Neural cell (in vitro differentiated cells): ENCODE measurements at regions not wholly inside any gene's neighbourhood (a gene's known extent, or its start where the extent isn't known, plus 50 kb on each side); places are given as distances from the start of the nearest gene placed in this dataset.

ENCODE experiments used
- H2AFZ ChIP-seq: fragments of 200-600, 300-800 bp; sonication (generic), shearing (Covaris generic); 2 replicates; pipeline ENCODE4 v1.6.0; 2014; ENCODE audit warnings: low read depth, mild to moderate bottlenecking, antibody characterized with exemption, low read length, moderate library complexity
- H3F3A ChIP-seq: fragments of 200-600 bp; shearing (Covaris generic); 2 replicates; pipeline ENCODE4 v1.6.1; 2016; ENCODE audit warnings: mild to moderate bottlenecking, moderate library complexity, mixed read lengths, antibody characterized with exemption, low read length; ENCODE audit not compliant: insufficient read depth, poor library complexity, severe bottlenecking
- H3K27ac ChIP-seq: fragments of 200-600, 300-800 bp; sonication (generic), shearing (Covaris generic); 2 replicates; pipeline ENCODE4 v1.5.1; 2014; ENCODE audit warnings: mild to moderate bottlenecking, low read length, moderate library complexity
- H3K27me3 ChIP-seq: fragments of 300-800, 200-600 bp; sonication (generic), shearing (Covaris generic); 2 replicates; pipeline ENCODE4 v1.6.0; 2014; ENCODE audit warnings: mild to moderate bottlenecking, low read depth, low read length, moderate library complexity; ENCODE audit not compliant: insufficient read depth
- H3K36me3 ChIP-seq: fragments of 300-800, 200-600 bp; sonication (generic), shearing (Covaris generic); 2 replicates; pipeline ENCODE4 v1.5.1; 2014; ENCODE audit warnings: mild to moderate bottlenecking, antibody characterized with exemption, low read length, moderate library complexity; ENCODE audit not compliant: insufficient read depth
- H3K4me2 ChIP-seq: fragments of 300-800, 200-600 bp; sonication (generic), shearing (Covaris generic); 2 replicates; pipeline ENCODE4 v1.6.0; 2014; ENCODE audit warnings: mild to moderate bottlenecking, low read length
- H3K4me3 ChIP-seq: fragments of 300-800, 200-600 bp; sonication (generic), shearing (Covaris generic); 2 replicates; pipeline ENCODE4 v1.5.1; 2014; ENCODE audit warnings: mild to moderate bottlenecking, low read length, moderate library complexity
- H3K79me2 ChIP-seq: fragments of 200-600 bp; shearing (Covaris generic); replicated peaks from 2 replicates; pipeline ENCODE4 v1.6.0; 2014; ENCODE audit warnings: mild to moderate bottlenecking, low read length, moderate library complexity; ENCODE audit not compliant: insufficient read depth
- H3K9ac ChIP-seq: fragments of 300-800, 200-600 bp; sonication (generic), shearing (Covaris generic); 2 replicates; pipeline ENCODE4 v1.6.1; 2016; ENCODE audit warnings: mild to moderate bottlenecking, low read length, mixed read lengths
- H3K9me2 ChIP-seq: fragments of 200-600 bp; shearing (Covaris generic); 2 replicates; pipeline ENCODE4 v1.6.1; 2016; ENCODE audit warnings: mild to moderate bottlenecking, low read length, mixed read lengths; ENCODE audit not compliant: insufficient read depth
- H3K9me3 ChIP-seq: fragments of 200-600, 300-800 bp; sonication (generic), shearing (Covaris generic); 2 replicates; pipeline ENCODE4 v1.6.1; 2016; ENCODE audit warnings: mild to moderate bottlenecking, mixed run types, low read length, moderate library complexity, mixed read lengths
- H4K20me1 ChIP-seq: fragments of 200-600 bp; shearing (Covaris generic); 2 replicates; pipeline ENCODE4 v1.6.1; 2016; ENCODE audit warnings: mild to moderate bottlenecking, mixed run types; ENCODE audit not compliant: insufficient read depth
- EP300 ChIP-seq: fragments of 450-650 bp; conservative IDR thresholded peaks from 2 replicates; pipeline ENCODE4 v1.6.1; 2014; ENCODE audit warnings: antibody characterized with exemption, mild to moderate bottlenecking, moderate library complexity; ENCODE audit not compliant: poor library complexity, severe bottlenecking
- EZH2 ChIP-seq: fragments of 200-600, 300-800 bp; shearing (Covaris generic), sonication (generic); IDR thresholded peaks from 2 replicates; pipeline ENCODE4 v1.6.1; 2014; ENCODE audit warnings: antibody characterized with exemption, low read length, borderline replicate concordance, mild to moderate bottlenecking; ENCODE audit not compliant: insufficient read depth, poor library complexity, severe bottlenecking
- MXI1 ChIP-seq: fragments of 450-650 bp; conservative IDR thresholded peaks from 2 replicates; pipeline ENCODE4 v1.6.1; 2014; ENCODE audit warnings: antibody characterized with exemption, mild to moderate bottlenecking; ENCODE audit not compliant: poor library complexity, severe bottlenecking
- POLR2AphosphoS5 ChIP-seq: IDR thresholded peaks from 2 replicates; pipeline ENCODE4 v1.6.1; 2012
- RAD21 ChIP-seq: fragments of 450-650 bp; conservative IDR thresholded peaks from 2 replicates; pipeline ENCODE4 v1.6.1; 2014; ENCODE audit warnings: antibody characterized with exemption, mild to moderate bottlenecking, moderate library complexity
- SMC3 ChIP-seq: fragments of 450-650 bp; conservative IDR thresholded peaks from 2 replicates; pipeline ENCODE4 v1.6.1; 2014; ENCODE audit warnings: antibody characterized with exemption, mild to moderate bottlenecking, moderate library complexity; ENCODE audit not compliant: poor library complexity
- TAF1 ChIP-seq: IDR thresholded peaks from 2 replicates; pipeline ENCODE4 v1.6.1; 2012; ENCODE audit warnings: low read depth
- TF ChIP-seq, protein P1 (sequence below): IDR thresholded peaks from 2 replicates; pipeline ENCODE4 v1.6.1; 2012; ENCODE audit warnings: borderline replicate concordance
- TF ChIP-seq, protein P2 (sequence below): fragments of 450-650 bp; IDR thresholded peaks from 2 replicates; pipeline ENCODE4 v1.5.1; 2014; ENCODE audit warnings: antibody characterized with exemption, mild to moderate bottlenecking, moderate library complexity; ENCODE audit not compliant: poor library complexity, severe bottlenecking

DNA sequence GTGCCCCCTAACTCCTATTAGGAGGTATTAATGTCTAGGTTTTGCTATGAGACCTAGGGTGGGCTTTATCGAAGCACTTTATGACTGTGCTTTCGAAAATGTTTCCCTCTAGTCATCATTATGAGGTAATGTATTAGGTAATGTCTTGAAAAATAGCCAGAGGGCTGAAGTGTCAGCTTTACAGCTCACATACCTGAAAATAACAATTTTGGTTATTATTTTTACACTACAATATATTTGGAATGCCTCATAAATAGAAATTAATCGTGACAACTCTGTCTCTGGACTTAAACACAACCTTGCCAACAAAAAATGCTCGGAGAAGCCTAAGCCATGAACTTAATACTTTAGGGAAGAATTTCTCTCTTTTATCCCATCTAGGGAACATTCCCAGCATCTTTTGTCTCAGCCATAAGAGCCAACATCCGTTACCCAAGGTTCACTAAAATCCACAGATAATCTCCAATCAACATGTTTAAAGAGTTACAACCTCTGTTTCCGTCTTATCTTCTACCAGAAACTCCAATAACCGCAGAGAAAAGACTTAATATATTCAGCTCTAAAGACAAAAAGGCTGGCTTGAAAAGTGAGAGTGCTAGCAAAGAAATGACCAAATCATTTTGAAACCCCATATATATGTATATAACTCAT, 130.9 kb upstream of the RND3 start:
- Histone ChIP-seq H3K9me3 (no peaks in the 10 kb centered on the region), H2AFZ (no peak overlapping the region), H3K27me3 (no peaks in the 10 kb centered on the region), H3K9ac (no peak overlapping the region), H3K36me3 (no peaks in the 10 kb centered on the region), H3K4me3 (no peak overlapping the region), H3K9me2 (no peaks in the 10 kb centered on the region), H3K4me2 (no peak overlapping the region), H3K79me2 (no peaks in the 10 kb centered on the region), H3K27ac (no peak overlapping the region), H4K20me1 (no peaks in the 10 kb centered on the region), H3F3A (no peaks in the 10 kb centered on the region)
- TF ChIP-seq EZH2 (no peak), SMC3 (no peak), TAF1 (no peak), MXI1 (no peak), EP300 (no peak)
- TF ChIP-seq, protein P1, sequence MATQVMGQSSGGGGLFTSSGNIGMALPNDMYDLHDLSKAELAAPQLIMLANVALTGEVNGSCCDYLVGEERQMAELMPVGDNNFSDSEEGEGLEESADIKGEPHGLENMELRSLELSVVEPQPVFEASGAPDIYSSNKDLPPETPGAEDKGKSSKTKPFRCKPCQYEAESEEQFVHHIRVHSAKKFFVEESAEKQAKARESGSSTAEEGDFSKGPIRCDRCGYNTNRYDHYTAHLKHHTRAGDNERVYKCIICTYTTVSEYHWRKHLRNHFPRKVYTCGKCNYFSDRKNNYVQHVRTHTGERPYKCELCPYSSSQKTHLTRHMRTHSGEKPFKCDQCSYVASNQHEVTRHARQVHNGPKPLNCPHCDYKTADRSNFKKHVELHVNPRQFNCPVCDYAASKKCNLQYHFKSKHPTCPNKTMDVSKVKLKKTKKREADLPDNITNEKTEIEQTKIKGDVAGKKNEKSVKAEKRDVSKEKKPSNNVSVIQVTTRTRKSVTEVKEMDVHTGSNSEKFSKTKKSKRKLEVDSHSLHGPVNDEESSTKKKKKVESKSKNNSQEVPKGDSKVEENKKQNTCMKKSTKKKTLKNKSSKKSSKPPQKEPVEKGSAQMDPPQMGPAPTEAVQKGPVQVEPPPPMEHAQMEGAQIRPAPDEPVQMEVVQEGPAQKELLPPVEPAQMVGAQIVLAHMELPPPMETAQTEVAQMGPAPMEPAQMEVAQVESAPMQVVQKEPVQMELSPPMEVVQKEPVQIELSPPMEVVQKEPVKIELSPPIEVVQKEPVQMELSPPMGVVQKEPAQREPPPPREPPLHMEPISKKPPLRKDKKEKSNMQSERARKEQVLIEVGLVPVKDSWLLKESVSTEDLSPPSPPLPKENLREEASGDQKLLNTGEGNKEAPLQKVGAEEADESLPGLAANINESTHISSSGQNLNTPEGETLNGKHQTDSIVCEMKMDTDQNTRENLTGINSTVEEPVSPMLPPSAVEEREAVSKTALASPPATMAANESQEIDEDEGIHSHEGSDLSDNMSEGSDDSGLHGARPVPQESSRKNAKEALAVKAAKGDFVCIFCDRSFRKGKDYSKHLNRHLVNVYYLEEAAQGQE, result no peak

DNA sequence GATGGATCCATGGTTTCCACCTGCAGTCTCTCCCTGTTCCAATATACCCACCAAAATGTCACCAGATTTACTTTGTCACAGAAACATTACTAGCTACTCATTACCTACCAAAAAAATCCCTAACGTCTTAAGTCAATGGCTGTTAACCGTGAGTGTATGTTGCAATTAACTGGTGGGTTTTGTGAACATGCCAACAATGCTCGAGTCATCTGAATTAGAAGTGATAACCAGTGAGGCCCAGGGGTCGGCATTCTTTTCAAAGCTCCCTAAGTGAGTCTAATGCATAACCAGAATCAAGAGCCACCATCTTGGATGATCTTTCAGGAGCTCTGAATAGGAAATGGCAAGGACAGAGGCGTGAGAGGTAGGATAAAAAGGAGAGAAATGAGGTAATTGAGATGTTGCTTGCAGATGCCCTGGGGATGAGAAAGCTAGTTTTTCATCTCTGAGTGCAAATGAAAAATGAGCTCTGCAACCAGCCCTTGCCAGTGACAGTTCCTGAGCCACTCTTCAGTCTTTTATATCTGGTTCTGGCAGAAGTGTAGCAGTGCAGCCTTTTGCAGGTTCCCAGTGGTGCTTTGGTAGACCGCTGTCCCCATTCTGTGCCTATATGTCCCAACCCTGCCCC, 130.0 kb upstream of the RND3 start:
- no peaks in the 10 kb centered on the region for H3K79me2 ChIP-seq
- no peak overlapping the region for H3K4me3 ChIP-seq
- no peaks in the 10 kb centered on the region for H3K9me3 ChIP-seq
- no peak overlapping the region for H2AFZ ChIP-seq
- H4K20me1 ChIP-seq, result no peaks in the 10 kb centered on the region
- H3K9ac ChIP-seq, result no peak overlapping the region
- H3K27ac ChIP-seq, result no peak overlapping the region
- no peaks in the 10 kb centered on the region for H3F3A ChIP-seq
- TF ChIP-seq EP300 (no peak), MXI1 (no peak), POLR2AphosphoS5 (no peak), SMC3 (no peak), RAD21 (no peak), TAF1 (no peak), EZH2 (no peak)
- TF ChIP-seq, protein P1, result no peak
- TF ChIP-seq, protein P2, sequence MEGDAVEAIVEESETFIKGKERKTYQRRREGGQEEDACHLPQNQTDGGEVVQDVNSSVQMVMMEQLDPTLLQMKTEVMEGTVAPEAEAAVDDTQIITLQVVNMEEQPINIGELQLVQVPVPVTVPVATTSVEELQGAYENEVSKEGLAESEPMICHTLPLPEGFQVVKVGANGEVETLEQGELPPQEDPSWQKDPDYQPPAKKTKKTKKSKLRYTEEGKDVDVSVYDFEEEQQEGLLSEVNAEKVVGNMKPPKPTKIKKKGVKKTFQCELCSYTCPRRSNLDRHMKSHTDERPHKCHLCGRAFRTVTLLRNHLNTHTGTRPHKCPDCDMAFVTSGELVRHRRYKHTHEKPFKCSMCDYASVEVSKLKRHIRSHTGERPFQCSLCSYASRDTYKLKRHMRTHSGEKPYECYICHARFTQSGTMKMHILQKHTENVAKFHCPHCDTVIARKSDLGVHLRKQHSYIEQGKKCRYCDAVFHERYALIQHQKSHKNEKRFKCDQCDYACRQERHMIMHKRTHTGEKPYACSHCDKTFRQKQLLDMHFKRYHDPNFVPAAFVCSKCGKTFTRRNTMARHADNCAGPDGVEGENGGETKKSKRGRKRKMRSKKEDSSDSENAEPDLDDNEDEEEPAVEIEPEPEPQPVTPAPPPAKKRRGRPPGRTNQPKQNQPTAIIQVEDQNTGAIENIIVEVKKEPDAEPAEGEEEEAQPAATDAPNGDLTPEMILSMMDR, result no peak
- H3K4me2 ChIP-seq, result no peak overlapping the region
- H3K27me3 ChIP-seq, result no peaks in the 10 kb centered on the region
- H3K9me2 ChIP-seq, result no peaks in the 10 kb centered on the region
- H3K36me3 ChIP-seq, result no peaks in the 10 kb centered on the region
